ENCODE measurements at regions not wholly inside any gene's neighbourhood (a gene's known extent, or its start where the extent isn't known, plus 50 kb on each side); places are given as distances from the start of the nearest gene placed in this dataset.

GRCh38 chr12:28794211-28794610, 354.9 kb upstream of the FAR2 start:
- DNase-seq (ENCODE audit: low read depth) = peak; percentile 11
- TF ChIP-seq, protein P1, sequence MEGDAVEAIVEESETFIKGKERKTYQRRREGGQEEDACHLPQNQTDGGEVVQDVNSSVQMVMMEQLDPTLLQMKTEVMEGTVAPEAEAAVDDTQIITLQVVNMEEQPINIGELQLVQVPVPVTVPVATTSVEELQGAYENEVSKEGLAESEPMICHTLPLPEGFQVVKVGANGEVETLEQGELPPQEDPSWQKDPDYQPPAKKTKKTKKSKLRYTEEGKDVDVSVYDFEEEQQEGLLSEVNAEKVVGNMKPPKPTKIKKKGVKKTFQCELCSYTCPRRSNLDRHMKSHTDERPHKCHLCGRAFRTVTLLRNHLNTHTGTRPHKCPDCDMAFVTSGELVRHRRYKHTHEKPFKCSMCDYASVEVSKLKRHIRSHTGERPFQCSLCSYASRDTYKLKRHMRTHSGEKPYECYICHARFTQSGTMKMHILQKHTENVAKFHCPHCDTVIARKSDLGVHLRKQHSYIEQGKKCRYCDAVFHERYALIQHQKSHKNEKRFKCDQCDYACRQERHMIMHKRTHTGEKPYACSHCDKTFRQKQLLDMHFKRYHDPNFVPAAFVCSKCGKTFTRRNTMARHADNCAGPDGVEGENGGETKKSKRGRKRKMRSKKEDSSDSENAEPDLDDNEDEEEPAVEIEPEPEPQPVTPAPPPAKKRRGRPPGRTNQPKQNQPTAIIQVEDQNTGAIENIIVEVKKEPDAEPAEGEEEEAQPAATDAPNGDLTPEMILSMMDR (conservative IDR thresholded peaks at IDR 0.05; ENCODE audit: low read length) = no peak
- no peak overlapping the region for H3K4me3 ChIP-seq (ENCODE audit: low read length)

DNA sequence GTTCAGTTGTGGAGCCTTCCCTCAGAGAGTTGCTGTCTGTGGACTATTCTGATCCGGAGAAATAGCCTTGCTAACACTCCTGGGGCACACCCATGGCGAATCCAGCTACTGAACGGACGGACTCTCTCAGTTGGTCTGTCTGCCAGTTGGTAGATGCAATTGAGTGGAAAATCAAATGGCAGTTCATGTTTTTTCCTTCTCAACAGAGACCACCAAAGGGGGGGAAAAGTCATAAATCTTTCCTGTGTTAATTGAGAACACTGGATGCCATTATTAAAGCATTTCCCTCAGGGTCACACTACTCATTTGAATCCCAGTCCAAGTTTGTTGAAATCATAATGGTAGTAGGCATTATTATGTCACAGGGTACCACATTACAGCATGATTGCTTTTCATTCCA, 354.3 kb upstream of the FAR2 start:
- TF ChIP-seq, protein P1 (conservative IDR thresholded peaks at IDR 0.05; ENCODE audit: low read length) = no peak
- H3K4me3 ChIP-seq (ENCODE audit: low read length) = no peak overlapping the region
- no peak for DNase-seq (ENCODE audit: low read depth)

DNA sequence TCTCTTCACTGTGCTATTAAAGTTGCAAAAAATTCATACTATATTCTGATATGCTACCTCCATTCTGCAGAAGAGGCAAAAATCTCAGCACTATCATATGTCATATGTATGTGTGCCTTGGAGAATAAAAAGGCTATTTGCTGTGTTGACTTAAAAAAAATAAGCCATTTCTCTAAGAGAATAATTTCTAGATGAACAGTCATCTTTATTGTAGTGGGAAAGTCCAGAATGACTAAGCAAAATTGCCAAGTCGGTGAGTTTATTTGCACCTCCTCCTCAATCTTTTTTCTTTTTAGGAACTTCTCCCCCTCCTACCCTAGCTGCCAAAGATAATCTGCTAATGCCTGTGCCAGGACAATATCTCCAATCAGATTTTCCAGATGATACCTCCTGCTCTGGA, 353.8 kb upstream of the FAR2 start:
- no peak overlapping the region for H3K4me3 ChIP-seq (ENCODE audit: low read length)
- TF ChIP-seq, protein P1 (conservative IDR thresholded peaks at IDR 0.05; ENCODE audit: low read length) = no peak
- DNase-seq (ENCODE audit: low read depth) = peak; percentile 7

DNA sequence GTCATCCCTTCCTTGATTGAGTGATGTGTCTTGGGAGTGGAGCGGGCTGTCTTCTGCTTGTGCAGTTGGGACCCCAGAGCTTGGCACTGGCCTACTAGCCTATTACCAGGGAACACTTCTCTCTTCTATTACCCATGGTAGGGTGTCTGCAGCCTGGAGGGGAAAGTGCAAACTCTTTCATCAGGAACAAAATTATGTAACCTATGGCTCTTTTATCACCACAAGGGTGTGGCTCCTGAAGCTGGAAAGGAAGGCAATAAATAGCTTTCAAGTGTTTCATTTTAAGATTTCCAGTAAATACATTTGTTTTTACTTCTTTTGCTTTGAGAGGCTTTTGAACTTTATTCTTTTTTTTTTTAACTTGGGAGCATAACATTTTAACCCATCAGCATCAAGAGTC, 349.7 kb upstream of the FAR2 start:
- TF ChIP-seq, protein P1 (conservative IDR thresholded peaks at IDR 0.05; ENCODE audit: low read length) = no peak
- DNase-seq (ENCODE audit: low read depth) = no peak
- H3K4me3 ChIP-seq (ENCODE audit: low read length) = no peak overlapping the region

DNA sequence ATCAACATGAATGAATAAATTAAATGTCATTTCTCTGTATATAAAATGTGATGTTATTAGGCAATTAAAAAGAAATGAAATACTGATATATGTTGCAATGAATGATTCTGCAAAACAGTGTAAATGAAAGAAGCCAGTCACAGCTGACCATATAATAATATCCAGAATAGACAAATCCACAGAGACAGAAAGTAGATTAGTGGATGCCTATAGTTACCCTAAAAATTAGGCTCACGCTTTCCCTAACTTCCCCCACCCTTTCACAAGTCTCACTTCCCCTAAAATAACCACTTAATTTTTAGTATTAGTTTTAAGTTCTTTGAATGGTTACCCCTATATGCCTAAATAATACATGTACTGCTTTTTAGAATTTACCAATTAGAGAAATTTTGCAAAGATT, 348.9 kb upstream of the FAR2 start:
- TF ChIP-seq, protein P1 (conservative IDR thresholded peaks at IDR 0.05; ENCODE audit: low read length) = no peak
- no peak for DNase-seq (ENCODE audit: low read depth)
- H3K4me3 ChIP-seq (ENCODE audit: low read length) = no peak overlapping the region

GRCh38 chr12:28802706-28803438, 346.2 kb upstream of the FAR2 start:
- TF ChIP-seq, protein P1 (conservative IDR thresholded peaks at IDR 0.05; ENCODE audit: low read length) = no peak
- H3K4me3 ChIP-seq (ENCODE audit: low read length) = no peak overlapping the region
- DNase-seq (ENCODE audit: low read depth) = peak; percentile 46

GRCh38 chr12:28807535-28807934, 341.5 kb upstream of the FAR2 start:
- TF ChIP-seq, protein P1 (conservative IDR thresholded peaks at IDR 0.05; ENCODE audit: low read length) = no peak
- no peak overlapping the region for H3K4me3 ChIP-seq (ENCODE audit: low read length)
- DNase-seq (ENCODE audit: low read depth) = no peak

Data from AG10803 (cell line).